A673 (cell line): ENCODE measurements at regions not wholly inside any gene's neighbourhood (a gene's known extent, or its start where the extent isn't known, plus 50 kb on each side); places are given as distances from the start of the nearest gene placed in this dataset.

Experiments
- CTCF ChIP-seq: fragments of 300-800, 200-600 bp; sonication (generic); conservative IDR thresholded peaks from 2 replicates; pipeline ENCODE4 v1.5.1; 2017; ENCODE audit warnings: low read depth, mild to moderate bottlenecking, antibody characterized with exemption, low read length, moderate library complexity, mixed read lengths
- EZH2 ChIP-seq: fragments of 200-600 bp; sonication (generic); IDR thresholded peaks from 2 replicates; pipeline ENCODE4 v1.6.1; 2017; ENCODE audit warnings: borderline replicate concordance, low read depth, mild to moderate bottlenecking, mixed read lengths, antibody characterized with exemption, low read length; ENCODE audit not compliant: poor library complexity, severe bottlenecking

- TF ChIP-seq CTCF (no peak), EZH2 (no peak)
Observed at GRCh38 chr20:11445161-11445560, 472.5 kb upstream of the BTBD3 start.
